ENCODE measurements at regions not wholly inside any gene's neighbourhood (a gene's known extent, or its start where the extent isn't known, plus 50 kb on each side); places are given as distances from the start of the nearest gene placed in this dataset.

- TF ChIP-seq REST (IDR thresholded peaks at IDR 0.05; ENCODE audit: insufficient read depth in 1 of 2, low read depth in 2 of 2, low read length in 2 of 2) (no peak), SIN3A (IDR thresholded peaks at IDR 0.05; ENCODE audit: borderline replicate concordance, insufficient read depth, low read length) (no peak), TAF1 (IDR thresholded peaks at IDR 0.05; ENCODE audit: borderline replicate concordance, insufficient read depth, low read length) (no peak), POLR2AphosphoS5 (IDR thresholded peaks at IDR 0.05; ENCODE audit: low read depth, low read length) (no peak), FOXP2 (optimal IDR thresholded peaks at IDR 0.05; ENCODE audit: borderline replicate concordance, extremely low read depth, extremely low read length, insufficient read depth) (no peak)
Observed at GRCh38 chr20:19819149-19819548, 61.1 kb downstream of the RIN2 start.

GRCh38 chr20:19820555-19821211 lies 62.6 kb downstream of the RIN2 start:
- TF ChIP-seq SIN3A (IDR thresholded peaks at IDR 0.05; ENCODE audit: borderline replicate concordance, insufficient read depth, low read length), result no peak
- TF ChIP-seq FOXP2 (optimal IDR thresholded peaks at IDR 0.05; ENCODE audit: borderline replicate concordance, extremely low read depth, extremely low read length, insufficient read depth), result no peak
- no peak for TF ChIP-seq TAF1 (IDR thresholded peaks at IDR 0.05; ENCODE audit: borderline replicate concordance, insufficient read depth, low read length)
- no peak for TF ChIP-seq REST (IDR thresholded peaks at IDR 0.05; ENCODE audit: insufficient read depth in 1 of 2, low read depth in 2 of 2, low read length in 2 of 2)
- TF ChIP-seq POLR2AphosphoS5 (IDR thresholded peaks at IDR 0.05; ENCODE audit: low read depth, low read length), result no peak

- TF ChIP-seq TAF1 (IDR thresholded peaks at IDR 0.05; ENCODE audit: borderline replicate concordance, insufficient read depth, low read length) (no peak), REST (IDR thresholded peaks at IDR 0.05; ENCODE audit: insufficient read depth in 1 of 2, low read depth in 2 of 2, low read length in 2 of 2) (no peak), SIN3A (IDR thresholded peaks at IDR 0.05; ENCODE audit: borderline replicate concordance, insufficient read depth, low read length) (no peak), POLR2AphosphoS5 (IDR thresholded peaks at IDR 0.05; ENCODE audit: low read depth, low read length) (no peak), FOXP2 (optimal IDR thresholded peaks at IDR 0.05; ENCODE audit: borderline replicate concordance, extremely low read depth, extremely low read length, insufficient read depth) (no peak)
Observed at GRCh38 chr20:19821606-19822005, 63.5 kb downstream of the RIN2 start.

GRCh38 chr20:19823216-19823615 lies 65.2 kb downstream of the RIN2 start:
- TF ChIP-seq SIN3A (IDR thresholded peaks at IDR 0.05; ENCODE audit: borderline replicate concordance, insufficient read depth, low read length) (no peak), REST (IDR thresholded peaks at IDR 0.05; ENCODE audit: insufficient read depth in 1 of 2, low read depth in 2 of 2, low read length in 2 of 2) (no peak)

- TF ChIP-seq SIN3A (IDR thresholded peaks at IDR 0.05; ENCODE audit: borderline replicate concordance, insufficient read depth, low read length), result no peak
- TF ChIP-seq REST (IDR thresholded peaks at IDR 0.05; ENCODE audit: insufficient read depth in 1 of 2, low read depth in 2 of 2, low read length in 2 of 2), result peak in 1 of 2 experiments; percentile 26; a peak in 1 of 4 replicates
Observed at GRCh38 chr20:19823971-19824370, 65.9 kb downstream of the RIN2 start.

All from PFSK-1 (cell line).